Esophagus squamous epithelium (tissue), 5 donors: ENCODE measurements at regions not wholly inside any gene's neighbourhood (a gene's known extent, or its start where the extent isn't known, plus 50 kb on each side); places are given as distances from the start of the nearest gene placed in this dataset.

Experiments used
- DNase-seq: peaks from one replicate; lab custom pipeline; 2025; lab: John Stamatoyannopoulos, UW
- H3K27ac ChIP-seq, 4 donors: fragments of 200-600 bp; sonication (generic); one replicate each; pipeline ENCODE4 v1.5.1; 2016 to 2019; ENCODE audit warnings: mild to moderate bottlenecking in 1 of 4
- H3K27me3 ChIP-seq, 4 donors: fragments of 200-600 bp; sonication (generic); 1 replicate in 3 of 4; 2 replicates in 1 of 4; pipeline versions ENCODE4 v1.5.1 to v1.6.0; 2017 to 2021; ENCODE audit warnings: antibody characterized with exemption in 1 of 4
- H3K36me3 ChIP-seq, 3 donors: fragments of 200-600 bp; sonication (generic); one replicate each; pipeline ENCODE4 v1.5.1; 2016 to 2019
- H3K4me1 ChIP-seq, 3 donors: fragments of 200-600 bp; sonication (generic); one replicate each; pipeline ENCODE4 v1.5.1; 2017 to 2019
- H3K4me3 ChIP-seq, 4 donors: fragments of 200-600 bp; sonication (generic); 1 replicate in 3 of 4; 2 replicates in 1 of 4; pipeline ENCODE4 v1.5.1; 2016 to 2019; ENCODE audit warnings: mild to moderate bottlenecking in 2 of 4, moderate library complexity in 1 of 4
- H3K9me3 ChIP-seq, 3 donors: fragments of 200-600 bp; sonication (generic); one replicate each; pipeline ENCODE4 v1.5.1; 2016 to 2019
- POLR2A ChIP-seq, 4 donors: fragments of 450-650 bp; IDR thresholded peaks; one replicate each; pipeline ENCODE4 v1.6.1; 2017; ENCODE audit warnings: antibody characterized with exemption in 4 of 4, mild to moderate bottlenecking in 4 of 4, moderate library complexity in 3 of 4
- WGBS, 2 donors: methylation state at CpG; one replicate each; pipeline ENCODE4 v1.1.5; 2018; 5-methylcytosine and 5-hydroxymethylcytosine counted together
- intact Hi-C: fragments of 100-400 bp; cut with DNase I; formaldehyde crosslinking; loops from one replicate; pipeline ENCODE4 v1.15.0; 2022
- TF ChIP-seq, protein P1 (sequence below), 6 experiments: fragments of 450-650 bp in 4 of 6; fragments of 200-600 bp in 2 of 6; sonication (generic) in 2 of 6; IDR thresholded peaks; one replicate each; pipeline ENCODE4 v1.5.1; 2016 to 2019; ENCODE audit warnings: antibody characterized with exemption in 6 of 6, mild to moderate bottlenecking in 4 of 6, moderate library complexity in 4 of 6
- donor health status: DM: yes; HTN: yes; CAD: no.

- Histone ChIP-seq H3K4me1 (peaks cover 0 to 23% (median 0%) of the 10 kb centered on the region in 3 donors), H3K27me3 (no peaks in the 10 kb centered on the region), H3K9me3 (no peaks in the 10 kb centered on the region), H3K36me3 (no peaks in the 10 kb centered on the region), H3K27ac (no peak overlapping the region), H3K4me3 (no peak overlapping the region)
- no peak for DNase-seq
- TF ChIP-seq, protein P1, sequence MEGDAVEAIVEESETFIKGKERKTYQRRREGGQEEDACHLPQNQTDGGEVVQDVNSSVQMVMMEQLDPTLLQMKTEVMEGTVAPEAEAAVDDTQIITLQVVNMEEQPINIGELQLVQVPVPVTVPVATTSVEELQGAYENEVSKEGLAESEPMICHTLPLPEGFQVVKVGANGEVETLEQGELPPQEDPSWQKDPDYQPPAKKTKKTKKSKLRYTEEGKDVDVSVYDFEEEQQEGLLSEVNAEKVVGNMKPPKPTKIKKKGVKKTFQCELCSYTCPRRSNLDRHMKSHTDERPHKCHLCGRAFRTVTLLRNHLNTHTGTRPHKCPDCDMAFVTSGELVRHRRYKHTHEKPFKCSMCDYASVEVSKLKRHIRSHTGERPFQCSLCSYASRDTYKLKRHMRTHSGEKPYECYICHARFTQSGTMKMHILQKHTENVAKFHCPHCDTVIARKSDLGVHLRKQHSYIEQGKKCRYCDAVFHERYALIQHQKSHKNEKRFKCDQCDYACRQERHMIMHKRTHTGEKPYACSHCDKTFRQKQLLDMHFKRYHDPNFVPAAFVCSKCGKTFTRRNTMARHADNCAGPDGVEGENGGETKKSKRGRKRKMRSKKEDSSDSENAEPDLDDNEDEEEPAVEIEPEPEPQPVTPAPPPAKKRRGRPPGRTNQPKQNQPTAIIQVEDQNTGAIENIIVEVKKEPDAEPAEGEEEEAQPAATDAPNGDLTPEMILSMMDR (IDR thresholded peaks at IDR 0.05) = no peak
- TF ChIP-seq POLR2A (IDR thresholded peaks at IDR 0.05) = no peak
- intact Hi-C loops = no loop called here
- 73 to 83% methylated on average over 1 of the region's 1 CpG for WGBS, 2 donors
Measured at GRCh38 chr2:223701761-223702160, 99.6 kb upstream of the SCG2 start.

- H3K9me3 ChIP-seq = no peaks in the 10 kb centered on the region
- peaks cover 0 to 32% (median 4%) of the 10 kb centered on the region in 3 donors for H3K4me1 ChIP-seq
- TF ChIP-seq POLR2A (IDR thresholded peaks at IDR 0.05) = no peak
- TF ChIP-seq, protein P1 (IDR thresholded peaks at IDR 0.05) = no peak
- H3K36me3 ChIP-seq = no peaks in the 10 kb centered on the region
- no peak for DNase-seq
- 80 to 89% methylated on average over 3 of the region's 3 CpGs for WGBS, 2 donors
- intact Hi-C loops = no loop called here
- no peak overlapping the region for H3K4me3 ChIP-seq
- no peaks in the 10 kb centered on the region for H3K27me3 ChIP-seq
- H3K27ac ChIP-seq = peak overlapping the region in 1 of 4 donors; percentile 69
Measured at GRCh38 chr2:223700221-223700620, 98.1 kb upstream of the SCG2 start.

DNA sequence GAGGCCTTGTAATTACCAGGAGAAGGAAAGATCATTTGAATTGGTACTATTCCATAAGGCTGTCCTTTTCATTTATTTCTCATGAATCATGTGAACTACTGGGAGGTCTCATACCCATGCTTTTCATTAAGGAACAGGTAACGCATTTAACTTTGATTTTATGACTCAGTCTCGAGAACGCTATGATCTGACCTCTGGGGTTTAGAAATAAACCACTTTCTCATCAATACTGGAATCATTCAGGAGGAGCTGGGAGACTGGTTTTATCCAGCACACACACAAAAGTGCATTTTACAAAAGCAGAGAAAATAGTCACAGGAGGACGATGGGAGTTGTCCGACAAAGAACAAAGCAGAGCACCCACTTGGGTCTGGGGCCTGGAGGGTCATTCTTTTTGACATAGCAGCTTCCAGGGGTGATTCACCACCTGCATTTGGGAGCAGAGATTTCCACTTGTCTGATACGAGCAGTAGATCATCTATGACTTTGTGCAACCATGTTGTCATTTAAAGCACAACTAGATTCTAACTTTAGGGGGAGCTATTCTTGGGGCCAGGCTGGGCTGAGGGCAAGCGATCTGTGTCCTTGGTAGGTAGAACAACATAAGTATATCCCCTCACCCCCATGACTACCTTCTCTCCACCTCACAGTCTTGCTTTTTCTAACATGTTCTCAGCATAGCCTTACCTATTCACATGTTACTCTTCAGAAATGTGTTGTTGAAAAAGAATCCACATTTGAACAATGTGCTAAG, 95.9 kb upstream of the SCG2 start:
- H3K9me3 ChIP-seq = no peaks in the 10 kb centered on the region
- TF ChIP-seq, protein P1 (IDR thresholded peaks at IDR 0.05) = no peak
- TF ChIP-seq POLR2A (IDR thresholded peaks at IDR 0.05) = no peak
- no peak for DNase-seq
- no peak overlapping the region for H3K27ac ChIP-seq
- H3K4me1 ChIP-seq = peaks cover 0 to 32% (median 4%) of the 10 kb centered on the region in 3 donors
- no peaks in the 10 kb centered on the region for H3K27me3 ChIP-seq
- no peaks in the 10 kb centered on the region for H3K36me3 ChIP-seq
- WGBS, 2 donors = 76% methylated on average over 7 of the region's 7 CpGs
- intact Hi-C loops = no loop called here
- H3K4me3 ChIP-seq = no peak overlapping the region

DNA sequence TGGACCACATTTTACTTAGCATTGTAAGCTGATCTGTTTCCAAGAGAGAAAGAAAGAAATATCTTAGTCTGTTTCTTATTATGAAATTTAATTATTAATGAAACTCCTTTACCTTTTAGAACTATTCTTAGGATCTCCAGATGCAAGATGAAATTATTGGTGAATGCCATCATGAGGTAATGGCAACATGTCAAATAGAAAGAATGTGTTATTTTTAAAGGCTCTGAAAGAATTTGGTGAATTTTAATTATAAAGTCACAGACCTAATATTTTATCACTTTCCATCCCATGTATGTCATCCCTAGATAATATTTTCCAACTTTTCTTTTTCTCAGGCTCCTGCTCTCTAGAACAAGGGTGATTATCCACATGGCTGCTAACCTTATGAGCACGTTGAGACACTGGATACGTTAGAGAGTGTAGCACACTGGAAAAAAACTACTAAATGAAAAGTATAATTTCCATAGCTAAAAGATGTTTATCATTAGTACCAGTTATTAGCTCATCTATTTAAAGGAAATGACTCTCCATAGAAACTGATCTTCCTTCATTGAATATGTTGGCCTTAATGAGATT, 95.2 kb upstream of the SCG2 start:
- no peak for DNase-seq
- Histone ChIP-seq H3K9me3 (no peaks in the 10 kb centered on the region), H3K27ac (peak overlapping the region in 2 of 4 donors; percentile 44 to 63), H3K4me3 (no peak overlapping the region), H3K4me1 (peaks cover 0 to 35% (median 4%) of the 10 kb centered on the region in 3 donors), H3K27me3 (no peaks in the 10 kb centered on the region), H3K36me3 (no peaks in the 10 kb centered on the region)
- 87 to 89% methylated on average over 2 of the region's 2 CpGs for WGBS, 2 donors
- intact Hi-C loops = no loop called here
- TF ChIP-seq, protein P1 (IDR thresholded peaks at IDR 0.05) = no peak
- no peak for TF ChIP-seq POLR2A (IDR thresholded peaks at IDR 0.05)

GRCh38 chr2:223696719-223697118, 94.6 kb upstream of the SCG2 start:
- TF ChIP-seq POLR2A (IDR thresholded peaks at IDR 0.05) = no peak
- TF ChIP-seq, protein P1 (IDR thresholded peaks at IDR 0.05) = no peak
- no peak for DNase-seq
- peak overlapping the region in 3 of 4 donors; percentile 17 to 63 (median 44) for H3K27ac ChIP-seq
- intact Hi-C loops = no loop called here
- no peaks in the 10 kb centered on the region for H3K27me3 ChIP-seq
- WGBS, 2 donors = 26 to 33% methylated on average over 1 of the region's 1 CpG
- no peaks in the 10 kb centered on the region for H3K36me3 ChIP-seq
- no peak overlapping the region for H3K4me3 ChIP-seq
- H3K9me3 ChIP-seq = no peaks in the 10 kb centered on the region
- peaks cover 0 to 38% (median 4%) of the 10 kb centered on the region in 3 donors for H3K4me1 ChIP-seq
